HG02588 (cell line): ENCODE measurements at regions not wholly inside any gene's neighbourhood (a gene's known extent, or its start where the extent isn't known, plus 50 kb on each side); places are given as distances from the start of the nearest gene placed in this dataset.
A peak's percentile ranks its signal among the peaks of the same experiment; 100 is the strongest.

Experiments used
- ATAC-seq: cut with Tn5 transposase; IDR thresholded peaks from one replicate; pipeline ENCODE4 v1.9.1; 2021; ENCODE audit warnings: mild to moderate bottlenecking, moderate library complexity; ENCODE audit not compliant: unreplicated experiment

GRCh38 chr3:148254402-148254801 is 443.3 kb upstream of the AGTR1 start:
- ATAC-seq: no peak

GRCh38 chr3:148255981-148256969 is 441.4 kb upstream of the AGTR1 start:
- no peak for ATAC-seq

- no peak for ATAC-seq
Observed at GRCh38 chr3:148262980-148263379, 434.7 kb upstream of the AGTR1 start.

GRCh38 chr3:148265841-148266240 is 431.9 kb upstream of the AGTR1 start:
- ATAC-seq: no peak

- no peak for ATAC-seq
Observed at GRCh38 chr3:148266341-148266740, 431.4 kb upstream of the AGTR1 start.

GRCh38 chr3:148269816-148270215 is 427.9 kb upstream of the AGTR1 start:
- ATAC-seq: no peak

GRCh38 chr3:148280623-148281242 is 417.0 kb upstream of the AGTR1 start:
- no peak for ATAC-seq

GRCh38 chr3:148289159-148289558 is 408.5 kb upstream of the AGTR1 start:
- no peak for ATAC-seq

- no peak for ATAC-seq
Observed at GRCh38 chr3:148297013-148297412, 400.7 kb upstream of the AGTR1 start.

- ATAC-seq: no peak
Observed at GRCh38 chr3:148307443-148307843, 390.3 kb upstream of the AGTR1 start.

- peak; percentile 93 for ATAC-seq
Observed at GRCh38 chr3:148309390-148310035, 388.2 kb upstream of the AGTR1 start.

- no peak for ATAC-seq
Observed at GRCh38 chr3:148315756-148316155, 381.9 kb upstream of the AGTR1 start.

GRCh38 chr3:148318240-148318639 is 379.5 kb upstream of the AGTR1 start:
- ATAC-seq: no peak

GRCh38 chr3:148319161-148319915 is 378.4 kb upstream of the AGTR1 start:
- ATAC-seq: peak; percentile 91

GRCh38 chr3:148319960-148320359 is 377.7 kb upstream of the AGTR1 start:
- ATAC-seq: no peak

- ATAC-seq: no peak
Observed at GRCh38 chr3:148329481-148330235, 368.0 kb upstream of the AGTR1 start.

- no peak for ATAC-seq
Observed at GRCh38 chr3:148330542-148330941, 367.2 kb upstream of the AGTR1 start.

GRCh38 chr3:148331081-148331846 is 366.4 kb upstream of the AGTR1 start:
- ATAC-seq: no peak

GRCh38 chr3:148332509-148332908 is 365.2 kb upstream of the AGTR1 start:
- ATAC-seq: no peak
